ENCODE measurements at regions not wholly inside any gene's neighbourhood (a gene's known extent, or its start where the extent isn't known, plus 50 kb on each side); places are given as distances from the start of the nearest gene placed in this dataset.

DNA sequence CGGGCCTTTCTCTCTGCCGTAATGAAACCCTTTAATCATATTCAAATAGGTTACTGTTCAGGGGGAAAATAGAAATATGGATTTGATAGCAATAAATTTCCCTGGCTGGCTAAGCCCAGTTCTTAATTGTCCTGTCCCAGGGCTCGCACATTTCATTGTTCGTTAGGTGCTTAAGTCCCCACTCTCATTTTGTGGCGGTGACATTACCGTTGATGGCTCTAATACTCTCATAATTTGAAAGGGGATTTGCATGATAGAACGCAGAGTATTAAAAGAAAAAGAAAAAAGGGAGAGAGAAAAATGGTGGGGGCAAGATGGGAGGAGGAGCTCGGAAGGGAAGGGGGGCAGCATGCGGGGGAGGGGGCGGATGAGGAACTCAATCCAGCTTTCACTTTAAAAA lies 79.1 kb upstream of the FOXP4 start:
- no peaks in the 10 kb centered on the region for H3K9me3 Mint-ChIP-seq
- peaks cover 8% of the 10 kb centered on the region for H3K4me1 Mint-ChIP-seq (ENCODE audit: low read depth)
- H3K4me3 Mint-ChIP-seq: no peak overlapping the region
- DNase-seq: no peak
- peaks cover 73% of the 10 kb centered on the region for H3K27me3 Mint-ChIP-seq (ENCODE audit: low read depth)
- no peaks in the 10 kb centered on the region for H3K36me3 Mint-ChIP-seq (ENCODE audit: insufficient read depth)
- ATAC-seq: no peak

DNA sequence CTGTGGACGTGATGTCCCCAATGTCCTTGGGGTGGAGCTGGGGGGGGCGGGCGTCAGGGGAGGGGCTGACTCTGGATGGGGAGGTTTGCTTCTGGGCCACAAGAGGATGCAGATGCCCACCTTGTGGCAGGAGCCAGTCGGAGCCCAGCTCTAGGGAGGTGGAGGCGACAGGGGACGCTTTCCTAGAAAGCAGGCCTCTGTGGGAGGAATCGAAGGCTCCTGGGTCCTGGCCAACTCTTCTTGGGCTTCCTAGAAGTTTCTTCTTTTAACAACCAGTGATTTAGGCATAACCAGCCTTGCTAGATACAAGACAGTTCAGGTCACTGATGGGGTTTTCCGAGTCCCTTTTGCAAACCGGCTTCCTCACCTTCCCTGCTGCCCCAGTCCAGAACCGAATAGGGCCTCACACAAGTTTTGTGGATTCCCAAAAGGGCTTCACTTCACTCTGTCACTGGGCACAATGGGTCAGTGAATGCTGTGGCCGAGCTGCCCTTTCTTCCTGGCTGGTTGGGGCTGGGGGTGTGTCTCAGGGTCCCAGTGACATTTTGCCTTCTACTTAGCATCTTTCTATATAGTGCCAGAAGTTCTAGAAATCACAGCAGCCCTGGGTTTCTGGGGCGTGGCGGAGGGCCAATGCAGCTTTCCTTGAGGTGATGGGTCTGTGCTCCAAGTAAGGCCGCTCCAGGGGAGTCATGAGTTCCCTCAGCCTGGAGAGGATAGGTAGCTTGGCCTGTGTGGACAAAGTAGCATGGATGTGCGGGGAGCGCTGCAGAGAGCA lies 78.4 kb upstream of the FOXP4 start:
- Mint-ChIP-seq H3K27me3 (ENCODE audit: low read depth) (peaks cover 77% of the 10 kb centered on the region), H3K36me3 (ENCODE audit: insufficient read depth) (no peaks in the 10 kb centered on the region), H3K9me3 (no peaks in the 10 kb centered on the region), H3K4me3 (no peak overlapping the region), H3K4me1 (ENCODE audit: low read depth) (peaks cover 8% of the 10 kb centered on the region)
- ATAC-seq: no peak
- no peak for DNase-seq

- peaks cover 8% of the 10 kb centered on the region for H3K4me1 Mint-ChIP-seq (ENCODE audit: low read depth)
- no peaks in the 10 kb centered on the region for H3K36me3 Mint-ChIP-seq (ENCODE audit: insufficient read depth)
- H3K9me3 Mint-ChIP-seq: no peaks in the 10 kb centered on the region
- H3K4me3 Mint-ChIP-seq: peak overlapping the region; percentile 76
- no peak for ATAC-seq
- H3K27me3 Mint-ChIP-seq (ENCODE audit: low read depth): peaks cover 68% of the 10 kb centered on the region
- DNase-seq: no peak
Observed at GRCh38 chr6:41469156-41470028, 76.8 kb upstream of the FOXP4 start.

GRCh38 chr6:41470029-41470330 lies 76.2 kb upstream of the FOXP4 start:
- peak; percentile 44 to 52 for ATAC-seq
- Mint-ChIP-seq H3K4me1 (ENCODE audit: low read depth) (peaks cover 8% of the 10 kb centered on the region), H3K36me3 (ENCODE audit: insufficient read depth) (no peaks in the 10 kb centered on the region), H3K9me3 (no peaks in the 10 kb centered on the region), H3K4me3 (peak overlapping the region; percentile 76), H3K27me3 (ENCODE audit: low read depth) (peaks cover 66% of the 10 kb centered on the region)
- DNase-seq: no peak

- Mint-ChIP-seq H3K36me3 (ENCODE audit: insufficient read depth) (no peaks in the 10 kb centered on the region), H3K27me3 (ENCODE audit: low read depth) (peaks cover 67% of the 10 kb centered on the region), H3K4me1 (ENCODE audit: low read depth) (peaks cover 8% of the 10 kb centered on the region), H3K4me3 (peak overlapping the region; percentile 76), H3K9me3 (no peaks in the 10 kb centered on the region)
- ATAC-seq (peak; percentile 55 to 60), DNase-seq (no peak)
Observed at GRCh38 chr6:41470331-41471063, 75.7 kb upstream of the FOXP4 start.

GRCh38 chr6:41471064-41471895 lies 74.9 kb upstream of the FOXP4 start:
- ATAC-seq (no peak), DNase-seq (no peak)
- Mint-ChIP-seq H3K27me3 (ENCODE audit: low read depth) (peaks cover 64% of the 10 kb centered on the region), H3K9me3 (no peaks in the 10 kb centered on the region), H3K4me1 (ENCODE audit: low read depth) (peaks cover 8% of the 10 kb centered on the region), H3K36me3 (ENCODE audit: insufficient read depth) (no peaks in the 10 kb centered on the region), H3K4me3 (no peak overlapping the region)

GRCh38 chr6:41474213-41474933 lies 71.8 kb upstream of the FOXP4 start:
- Mint-ChIP-seq H3K4me1 (ENCODE audit: low read depth) (peaks cover 10% of the 10 kb centered on the region), H3K4me3 (no peak overlapping the region), H3K36me3 (ENCODE audit: insufficient read depth) (no peaks in the 10 kb centered on the region), H3K9me3 (no peaks in the 10 kb centered on the region), H3K27me3 (ENCODE audit: low read depth) (peaks cover 53% of the 10 kb centered on the region)
- DNase-seq (no peak), ATAC-seq (peak in 1 of 2 donors; percentile 33)

- ATAC-seq (no peak), DNase-seq (no peak)
- no peak overlapping the region for H3K4me3 Mint-ChIP-seq
- H3K4me1 Mint-ChIP-seq (ENCODE audit: low read depth): peaks cover 2% of the 10 kb centered on the region
- no peaks in the 10 kb centered on the region for H3K9me3 Mint-ChIP-seq
- peaks cover 45% of the 10 kb centered on the region for H3K27me3 Mint-ChIP-seq (ENCODE audit: low read depth)
- H3K36me3 Mint-ChIP-seq (ENCODE audit: insufficient read depth): no peaks in the 10 kb centered on the region
Observed at GRCh38 chr6:41475164-41475563, 71.0 kb upstream of the FOXP4 start.

DNA sequence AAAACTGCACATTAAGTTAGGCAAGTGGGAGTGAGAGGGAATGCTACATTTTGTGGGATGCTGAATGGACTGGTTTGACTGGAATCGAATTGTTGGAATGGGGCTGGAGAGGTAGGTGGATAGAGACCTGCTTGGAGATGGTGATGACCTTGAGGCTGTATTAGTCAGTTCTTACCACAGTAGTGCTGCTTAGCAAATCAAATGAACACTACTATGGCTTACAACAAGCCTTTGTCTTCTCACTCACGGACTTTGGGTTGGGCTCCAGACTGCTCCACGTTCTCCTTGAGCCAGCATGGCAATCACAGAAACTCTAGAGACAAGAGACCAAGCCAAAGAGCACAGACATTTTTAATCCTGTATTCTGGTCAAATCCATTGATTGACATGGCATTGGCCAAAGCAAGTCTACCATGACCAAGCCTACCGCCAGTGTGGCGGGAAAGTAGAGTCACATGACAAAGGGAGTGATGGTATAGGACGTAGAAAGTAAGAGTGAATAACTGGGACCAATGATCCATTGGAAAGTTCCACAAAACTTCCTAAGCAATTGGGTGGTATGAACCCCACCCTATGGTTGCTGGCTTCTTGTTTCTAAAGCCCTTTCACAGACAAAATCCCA lies 70.3 kb upstream of the FOXP4 start:
- Mint-ChIP-seq H3K9me3 (no peaks in the 10 kb centered on the region), H3K36me3 (ENCODE audit: insufficient read depth) (no peaks in the 10 kb centered on the region), H3K27me3 (ENCODE audit: low read depth) (peaks cover 40% of the 10 kb centered on the region), H3K4me3 (no peak overlapping the region), H3K4me1 (ENCODE audit: low read depth) (peaks cover 2% of the 10 kb centered on the region)
- DNase-seq (no peak), ATAC-seq (no peak)

GRCh38 chr6:41476401-41476800 lies 69.8 kb upstream of the FOXP4 start:
- H3K9me3 Mint-ChIP-seq: no peaks in the 10 kb centered on the region
- peaks cover 35% of the 10 kb centered on the region for H3K27me3 Mint-ChIP-seq (ENCODE audit: low read depth)
- DNase-seq (no peak), ATAC-seq (no peak)
- H3K4me3 Mint-ChIP-seq: no peak overlapping the region
- no peaks in the 10 kb centered on the region for H3K36me3 Mint-ChIP-seq (ENCODE audit: insufficient read depth)
- H3K4me1 Mint-ChIP-seq (ENCODE audit: low read depth): peaks cover 2% of the 10 kb centered on the region

DNA sequence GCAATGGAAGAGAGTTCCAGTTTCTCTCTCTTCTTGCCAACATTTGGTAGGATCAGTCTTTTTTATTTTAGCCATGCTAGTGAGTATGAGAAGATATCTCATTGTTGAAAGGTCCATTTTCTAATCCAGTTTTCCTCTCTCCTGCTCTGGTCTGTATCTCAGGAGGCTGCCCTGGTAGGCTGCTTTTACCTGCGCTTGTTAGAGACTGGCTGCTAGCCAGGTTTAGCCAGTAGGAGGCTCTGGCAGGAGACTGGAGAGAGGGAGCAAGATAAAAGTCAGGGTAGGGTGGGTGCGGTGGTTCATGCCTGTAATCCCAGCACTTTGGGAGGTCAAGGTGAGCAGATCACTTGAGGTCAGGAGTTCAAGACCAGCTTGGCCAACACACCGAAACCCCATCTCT lies 68.6 kb upstream of the FOXP4 start:
- DNase-seq (no peak), ATAC-seq (no peak)
- no peak overlapping the region for H3K4me3 Mint-ChIP-seq
- peaks cover 5% of the 10 kb centered on the region for H3K4me1 Mint-ChIP-seq (ENCODE audit: low read depth)
- H3K36me3 Mint-ChIP-seq (ENCODE audit: insufficient read depth): no peaks in the 10 kb centered on the region
- H3K9me3 Mint-ChIP-seq: no peaks in the 10 kb centered on the region
- peaks cover 29% of the 10 kb centered on the region for H3K27me3 Mint-ChIP-seq (ENCODE audit: low read depth)

DNA sequence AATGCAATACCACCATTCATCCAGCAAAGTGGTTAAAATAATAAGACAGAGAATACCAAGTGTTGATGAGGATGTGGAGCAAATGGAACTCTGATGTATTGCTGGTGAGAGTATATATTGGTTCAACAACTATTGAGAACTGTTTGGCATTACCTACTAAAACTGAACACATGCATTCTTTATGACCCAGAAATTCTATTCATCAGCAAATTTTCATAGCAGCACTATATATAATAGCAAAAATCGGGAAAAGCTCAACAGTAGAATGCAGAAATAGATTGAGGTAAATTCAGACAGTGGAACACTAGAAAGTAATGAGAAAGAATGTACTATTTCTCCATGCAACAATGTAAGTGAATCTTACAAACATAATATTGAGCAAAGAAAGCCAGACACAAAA lies 62.2 kb upstream of the FOXP4 start:
- ATAC-seq (no peak), DNase-seq (no peak)
- Mint-ChIP-seq H3K4me1 (ENCODE audit: low read depth) (peaks cover 3% of the 10 kb centered on the region), H3K9me3 (no peaks in the 10 kb centered on the region), H3K27me3 (ENCODE audit: low read depth) (peaks cover 15% of the 10 kb centered on the region), H3K36me3 (ENCODE audit: insufficient read depth) (no peaks in the 10 kb centered on the region), H3K4me3 (no peak overlapping the region)

GRCh38 chr6:41487860-41488432 lies 58.2 kb upstream of the FOXP4 start:
- Mint-ChIP-seq H3K9me3 (no peaks in the 10 kb centered on the region), H3K36me3 (ENCODE audit: insufficient read depth) (no peaks in the 10 kb centered on the region), H3K4me3 (no peak overlapping the region), H3K4me1 (ENCODE audit: low read depth) (peaks cover 3% of the 10 kb centered on the region), H3K27me3 (ENCODE audit: low read depth) (peaks cover 25% of the 10 kb centered on the region)
- ATAC-seq (no peak), DNase-seq (no peak)
